GM18498 (cell line): ENCODE measurements at regions not wholly inside any gene's neighbourhood (a gene's known extent, or its start where the extent isn't known, plus 50 kb on each side); places are given as distances from the start of the nearest gene placed in this dataset.
"Not testable (repeated sequence)": the region's sequence is repeated elsewhere in the genome, so short reads cannot be mapped to it uniquely, and the experiment has no call there.

Experiments
- ATAC-seq: cut with Tn5 transposase; IDR thresholded peaks from one replicate; pipeline ENCODE4 v1.9.1; 2021; ENCODE audit warnings: mild to moderate bottlenecking, moderate library complexity; ENCODE audit not compliant: unreplicated experiment

DNA sequence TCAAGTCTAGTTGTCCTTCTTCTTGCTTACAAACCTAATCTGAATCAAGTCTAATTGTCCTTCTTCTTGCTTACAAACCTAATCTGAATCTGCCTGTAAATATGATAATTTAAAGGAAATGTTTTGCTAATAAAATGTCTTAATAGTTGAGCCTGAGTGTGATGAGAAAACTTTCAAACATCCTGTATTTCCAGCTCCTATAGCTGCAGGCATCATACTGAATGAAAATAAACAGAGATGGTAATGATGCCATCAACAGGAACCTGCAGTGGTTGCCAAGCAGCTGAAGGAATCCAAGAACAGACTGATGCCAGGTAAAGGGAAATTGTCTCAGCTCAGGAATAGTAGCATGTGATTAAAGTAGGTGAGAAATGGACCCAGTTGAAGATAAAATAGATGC, 156.1 kb upstream of the IRS4 start:
- ATAC-seq: no peak

- ATAC-seq: no peak
These were observed 139.2 kb upstream of the IRS4 start for GRCh38 chrX:108875548-108875947.

DNA sequence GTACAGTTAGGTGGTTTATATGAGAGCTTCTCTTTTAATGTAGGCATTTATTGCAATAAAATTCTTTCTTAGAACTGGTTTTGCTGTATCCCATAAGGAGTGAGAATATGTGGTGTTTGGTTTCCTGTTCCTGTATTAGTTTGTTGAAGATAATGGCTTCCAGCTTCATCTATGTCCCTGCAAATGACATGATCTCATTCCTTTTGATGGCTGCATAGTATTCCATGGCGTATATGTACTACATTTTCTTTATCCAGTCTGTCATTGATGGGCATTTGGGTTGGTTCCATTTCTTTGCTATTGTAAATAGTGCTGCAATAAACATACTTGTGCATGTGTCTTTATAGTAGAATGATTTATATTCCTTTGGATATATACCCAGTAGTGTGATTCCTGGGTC, 106.7 kb upstream of the IRS4 start:
- not testable (repeated sequence) for ATAC-seq

DNA sequence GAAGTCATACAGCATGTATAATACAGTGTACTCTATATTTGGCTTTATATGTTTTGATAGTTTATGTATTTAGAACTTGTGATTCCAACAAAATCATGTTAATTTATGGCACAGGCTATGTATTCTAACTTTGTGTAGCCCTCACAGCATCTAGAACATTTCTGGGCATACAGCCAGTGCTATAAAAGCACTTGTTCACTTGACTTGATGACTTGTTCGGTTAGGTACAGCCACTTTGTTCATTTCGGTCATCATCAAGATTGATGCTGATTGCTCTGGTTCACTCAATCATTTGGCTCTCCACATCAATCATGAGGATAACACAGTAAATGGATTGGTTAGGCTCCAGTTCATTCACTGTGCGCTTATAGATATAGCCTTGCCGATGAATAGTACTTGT, 97.6 kb upstream of the IRS4 start:
- no peak for ATAC-seq

DNA sequence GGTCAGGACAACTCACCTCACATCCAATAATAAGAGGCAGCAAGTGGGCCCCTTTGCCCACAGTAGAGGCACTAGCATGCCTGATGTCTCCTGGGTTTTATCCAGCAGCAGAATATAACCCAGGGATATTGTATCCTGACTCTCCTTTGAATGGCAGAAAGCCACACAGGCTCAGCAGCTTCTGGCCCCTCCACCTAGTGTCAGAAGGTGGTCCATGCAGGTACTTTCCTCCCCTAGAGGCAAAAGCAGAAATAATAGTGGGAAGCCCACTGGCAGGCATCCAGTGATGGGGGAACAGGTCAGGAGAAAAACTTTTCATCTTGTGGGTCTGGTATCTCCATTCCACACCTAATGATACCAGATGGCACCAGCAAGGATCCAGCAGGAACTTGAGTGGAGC, 75.5 kb upstream of the IRS4 start:
- ATAC-seq: no peak

- no peak for ATAC-seq
These were observed 58.9 kb upstream of the IRS4 start for GRCh38 chrX:108795240-108795639.
